ENCODE measurements at regions not wholly inside any gene's neighbourhood (a gene's known extent, or its start where the extent isn't known, plus 50 kb on each side); places are given as distances from the start of the nearest gene placed in this dataset.

DNA sequence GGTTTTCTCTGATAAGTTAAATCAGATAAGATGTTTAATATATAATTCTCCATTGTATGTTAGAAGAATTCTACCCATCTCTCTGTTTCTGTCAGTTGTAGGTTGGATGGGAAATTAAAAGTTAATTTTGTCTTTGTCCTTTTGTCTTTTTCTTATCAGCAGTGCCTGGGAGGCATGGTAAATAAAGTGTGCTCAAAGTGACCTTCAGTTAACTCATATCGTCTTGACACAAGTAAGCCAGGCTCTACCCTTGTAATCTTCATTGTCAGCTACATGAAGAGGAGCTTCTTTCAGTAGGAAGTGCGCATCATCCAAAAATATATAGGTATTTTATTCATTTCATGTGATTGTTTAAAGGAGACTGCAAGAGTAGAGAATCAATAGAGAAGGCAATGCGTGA, 138.9 kb upstream of the NRIP1 start:
- Histone ChIP-seq H3K79me2 (ENCODE audit: insufficient read depth, low read length) (no peaks in the 10 kb centered on the region), H3K4ac (ENCODE audit: low read depth, low read length) (no peak overlapping the region), H3K27me3 (ENCODE audit: insufficient read depth, low read length) (no peaks in the 10 kb centered on the region), H4K5ac (ENCODE audit: insufficient read length, low read depth, low read length) (no peak overlapping the region), H3K4me1 (ENCODE audit: insufficient read depth, low read length) (no peaks in the 10 kb centered on the region), H3K23ac (ENCODE audit: insufficient read length, low read depth, low read length) (no peak overlapping the region), H2BK20ac (ENCODE audit: low read depth, low read length, poor library complexity, severe bottlenecking) (no peak overlapping the region), H2BK120ac (ENCODE audit: low read depth, low read length, poor library complexity, severe bottlenecking) (no peak overlapping the region), H2BK12ac (ENCODE audit: insufficient read length, low read depth, low read length) (no peak overlapping the region), H3T11ph (ENCODE audit: low read length) (no peak overlapping the region), H2BK15ac (ENCODE audit: low read depth, low read length) (no peak overlapping the region), H3K4me2 (ENCODE audit: insufficient read depth, insufficient read length, low read length) (no peak overlapping the region), H4K20me1 (ENCODE audit: control insufficient read depth, insufficient read depth, insufficient read length) (no peaks in the 10 kb centered on the region), H4K8ac (replicated peaks; ENCODE audit: insufficient read length, low read depth, low read length) (no peak overlapping the region), H3K56ac (ENCODE audit: insufficient read length, low read depth, low read length) (no peak overlapping the region), H3K14ac (ENCODE audit: insufficient read depth, low read length) (no peak overlapping the region), H3K23me2 (ENCODE audit: insufficient read length, low read depth, low read length, poor library complexity, severe bottlenecking) (no peaks in the 10 kb centered on the region), H3K27ac (ENCODE audit: insufficient read length, low read depth, low read length) (no peak overlapping the region), H2BK5ac (ENCODE audit: insufficient read length, low read length) (no peak overlapping the region), H3K18ac (ENCODE audit: insufficient read length, low read depth, low read length) (no peak overlapping the region), H3K9ac (ENCODE audit: extremely low read depth, insufficient read length, low read length) (no peak overlapping the region), H2AFZ (ENCODE audit: low read length) (no peak overlapping the region), H4K91ac (ENCODE audit: insufficient read length, low read depth, low read length) (no peak overlapping the region), H3K9me3 (ENCODE audit: control insufficient read depth, low read depth, low read length) (no peaks in the 10 kb centered on the region), H3K79me1 (ENCODE audit: insufficient read depth, low read depth, low read length, poor library complexity, severe bottlenecking) (no peaks in the 10 kb centered on the region), H2AK5ac (ENCODE audit: insufficient read length, low read length) (no peak overlapping the region)
- no CpG with 5 or more reads among the region's 3 CpGs for WGBS (ENCODE audit: extremely low coverage, insufficient read length, low lambda C conversion rate)
- no peak for DNase-seq
- no peaks in the 10 kb centered on the region; a peak in 1 of 5 replicates for H3K9me3 Mint-ChIP-seq
- H3K4me1 Mint-ChIP-seq = no peaks in the 10 kb centered on the region
- H3K27me3 Mint-ChIP-seq (ENCODE audit: low read depth) = peaks cover 1% of the 10 kb centered on the region; the same call in 1 of the 2 replicates
- H3K27ac Mint-ChIP-seq = no peak overlapping the region
- TF ChIP-seq, protein P1, sequence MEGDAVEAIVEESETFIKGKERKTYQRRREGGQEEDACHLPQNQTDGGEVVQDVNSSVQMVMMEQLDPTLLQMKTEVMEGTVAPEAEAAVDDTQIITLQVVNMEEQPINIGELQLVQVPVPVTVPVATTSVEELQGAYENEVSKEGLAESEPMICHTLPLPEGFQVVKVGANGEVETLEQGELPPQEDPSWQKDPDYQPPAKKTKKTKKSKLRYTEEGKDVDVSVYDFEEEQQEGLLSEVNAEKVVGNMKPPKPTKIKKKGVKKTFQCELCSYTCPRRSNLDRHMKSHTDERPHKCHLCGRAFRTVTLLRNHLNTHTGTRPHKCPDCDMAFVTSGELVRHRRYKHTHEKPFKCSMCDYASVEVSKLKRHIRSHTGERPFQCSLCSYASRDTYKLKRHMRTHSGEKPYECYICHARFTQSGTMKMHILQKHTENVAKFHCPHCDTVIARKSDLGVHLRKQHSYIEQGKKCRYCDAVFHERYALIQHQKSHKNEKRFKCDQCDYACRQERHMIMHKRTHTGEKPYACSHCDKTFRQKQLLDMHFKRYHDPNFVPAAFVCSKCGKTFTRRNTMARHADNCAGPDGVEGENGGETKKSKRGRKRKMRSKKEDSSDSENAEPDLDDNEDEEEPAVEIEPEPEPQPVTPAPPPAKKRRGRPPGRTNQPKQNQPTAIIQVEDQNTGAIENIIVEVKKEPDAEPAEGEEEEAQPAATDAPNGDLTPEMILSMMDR (conservative IDR thresholded peaks at IDR 0.05) = no peak
- H3K4me3 Mint-ChIP-seq = no peak overlapping the region
- no peaks in the 10 kb centered on the region for H3K36me3 Mint-ChIP-seq (ENCODE audit: insufficient read depth in 1 of 3, low read depth in 3 of 3)
